A673 (cell line): ENCODE measurements at regions not wholly inside any gene's neighbourhood (a gene's known extent, or its start where the extent isn't known, plus 50 kb on each side); places are given as distances from the start of the nearest gene placed in this dataset.

Experiments
- CTCF ChIP-seq: fragments of 300-800, 200-600 bp; sonication (generic); conservative IDR thresholded peaks from 2 replicates; pipeline ENCODE4 v1.5.1; 2017; ENCODE audit warnings: low read depth, mild to moderate bottlenecking, antibody characterized with exemption, low read length, moderate library complexity, mixed read lengths
- EZH2 ChIP-seq: fragments of 200-600 bp; sonication (generic); IDR thresholded peaks from 2 replicates; pipeline ENCODE4 v1.6.1; 2017; ENCODE audit warnings: borderline replicate concordance, low read depth, mild to moderate bottlenecking, mixed read lengths, antibody characterized with exemption, low read length; ENCODE audit not compliant: poor library complexity, severe bottlenecking

- TF ChIP-seq EZH2 (no peak), CTCF (no peak)
These were observed 72.0 kb upstream of the COL24A1 start for GRCh38 chr1:86228546-86228945.
